Testis (tissue), 2 donors: ENCODE measurements at regions not wholly inside any gene's neighbourhood (a gene's known extent, or its start where the extent isn't known, plus 50 kb on each side); places are given as distances from the start of the nearest gene placed in this dataset.

ENCODE experiments used
- DNase-seq: peaks from one replicate; pipeline ENCODE4 v3.0.0-alpha.2; 2019
- H3K27ac ChIP-seq, 2 donors: fragments of 200-600 bp; sonication (generic); one replicate each; pipeline ENCODE4 v1.5.1; 2019
- H3K27me3 ChIP-seq: fragments of 200-600 bp; sonication (generic); one replicate; pipeline ENCODE4 v1.5.1; 2019
- H3K36me3 ChIP-seq: fragments of 200-600 bp; sonication (generic); one replicate; pipeline ENCODE4 v1.5.1; 2017; ENCODE audit warnings: low read depth; ENCODE audit errors: missing control alignments
- H3K4me1 ChIP-seq: fragments of 200-600 bp; sonication (generic); one replicate; pipeline ENCODE4 v1.5.1; 2019
- H3K4me3 ChIP-seq, 2 donors: fragments of 200-600 bp; sonication (generic); one replicate each; pipeline ENCODE4 v1.5.1; 2017 to 2019
- H3K9me3 ChIP-seq: fragments of 200-600 bp; sonication (generic); one replicate; pipeline ENCODE4 v1.5.1; 2017
- POLR2A ChIP-seq: fragments of 450-650 bp; IDR thresholded peaks from one replicate; pipeline ENCODE4 v1.6.1; 2017; ENCODE audit warnings: antibody characterized with exemption, mild to moderate bottlenecking, moderate library complexity
- WGBS, 2 donors: methylation state at CpG; one replicate each; pipeline ENCODE4 v1.1.5; 2018; 5-methylcytosine and 5-hydroxymethylcytosine counted together
- intact Hi-C: fragments of 100-400 bp; cut with DNase I; formaldehyde crosslinking; loops from one replicate; pipeline ENCODE4 v1.15.1; 2023; ENCODE audit warnings: low total_unique reads
- TF ChIP-seq, protein P1 (sequence below), 3 experiments: fragments of 450-650 bp in 2 of 3; fragments of 200-600 bp in 1 of 3; sonication (generic) in 1 of 3; IDR thresholded peaks; one replicate each; pipeline ENCODE4 v1.5.1; 2016 to 2019; ENCODE audit warnings: antibody characterized with exemption in 3 of 3, mild to moderate bottlenecking in 2 of 3, moderate library complexity in 1 of 3

DNA sequence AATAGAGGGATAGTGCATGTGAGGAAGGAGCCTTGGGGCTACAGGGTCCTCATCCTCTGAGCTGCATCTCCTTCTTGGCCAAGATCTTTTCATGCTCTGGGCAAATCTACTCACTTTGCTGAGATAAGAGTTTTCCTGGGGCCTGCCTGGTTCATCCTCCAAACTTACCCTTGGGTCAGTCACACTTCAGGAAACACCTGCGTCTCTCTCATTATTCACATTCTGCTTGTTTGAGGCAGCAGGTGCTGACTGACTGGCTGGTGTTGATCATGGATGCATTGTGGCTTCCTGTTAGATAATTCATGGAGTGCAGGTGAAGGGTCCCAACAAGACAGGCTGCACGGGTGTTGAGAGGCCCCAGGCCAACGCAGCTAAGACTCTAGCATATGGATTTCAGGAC is 162.6 kb downstream of the SALL1 start:
- Histone ChIP-seq H3K27me3 (no peaks in the 10 kb centered on the region), H3K36me3 (no peaks in the 10 kb centered on the region), H3K9me3 (no peaks in the 10 kb centered on the region), H3K4me1 (no peaks in the 10 kb centered on the region), H3K4me3 (no peak overlapping the region), H3K27ac (no peak overlapping the region)
- intact Hi-C loops = no loop called here
- TF ChIP-seq, protein P1, sequence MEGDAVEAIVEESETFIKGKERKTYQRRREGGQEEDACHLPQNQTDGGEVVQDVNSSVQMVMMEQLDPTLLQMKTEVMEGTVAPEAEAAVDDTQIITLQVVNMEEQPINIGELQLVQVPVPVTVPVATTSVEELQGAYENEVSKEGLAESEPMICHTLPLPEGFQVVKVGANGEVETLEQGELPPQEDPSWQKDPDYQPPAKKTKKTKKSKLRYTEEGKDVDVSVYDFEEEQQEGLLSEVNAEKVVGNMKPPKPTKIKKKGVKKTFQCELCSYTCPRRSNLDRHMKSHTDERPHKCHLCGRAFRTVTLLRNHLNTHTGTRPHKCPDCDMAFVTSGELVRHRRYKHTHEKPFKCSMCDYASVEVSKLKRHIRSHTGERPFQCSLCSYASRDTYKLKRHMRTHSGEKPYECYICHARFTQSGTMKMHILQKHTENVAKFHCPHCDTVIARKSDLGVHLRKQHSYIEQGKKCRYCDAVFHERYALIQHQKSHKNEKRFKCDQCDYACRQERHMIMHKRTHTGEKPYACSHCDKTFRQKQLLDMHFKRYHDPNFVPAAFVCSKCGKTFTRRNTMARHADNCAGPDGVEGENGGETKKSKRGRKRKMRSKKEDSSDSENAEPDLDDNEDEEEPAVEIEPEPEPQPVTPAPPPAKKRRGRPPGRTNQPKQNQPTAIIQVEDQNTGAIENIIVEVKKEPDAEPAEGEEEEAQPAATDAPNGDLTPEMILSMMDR (IDR thresholded peaks at IDR 0.05) = no peak
- no peak for TF ChIP-seq POLR2A
- no peak for DNase-seq
- WGBS, 2 donors = 57 to 64% methylated on average over 3 of the region's 3 CpGs

- Histone ChIP-seq H3K4me3 (no peak overlapping the region), H3K9me3 (no peaks in the 10 kb centered on the region), H3K27me3 (no peaks in the 10 kb centered on the region), H3K4me1 (no peaks in the 10 kb centered on the region), H3K27ac (no peak overlapping the region), H3K36me3 (no peaks in the 10 kb centered on the region)
- intact Hi-C loops = no loop called here
- no peak for DNase-seq
- 70 to 71% methylated on average over 5 of the region's 5 CpGs for WGBS, 2 donors
- TF ChIP-seq, protein P1 (IDR thresholded peaks at IDR 0.05) = no peak
- TF ChIP-seq POLR2A = no peak
Observed at GRCh38 chr16:50986453-50986852, 164.6 kb downstream of the SALL1 start.

- H3K36me3 ChIP-seq = no peaks in the 10 kb centered on the region
- H3K27ac ChIP-seq = no peak overlapping the region
- TF ChIP-seq, protein P1 (IDR thresholded peaks at IDR 0.05) = no peak
- TF ChIP-seq POLR2A = no peak
- H3K4me3 ChIP-seq = no peak overlapping the region
- H3K27me3 ChIP-seq = no peaks in the 10 kb centered on the region
- no peaks in the 10 kb centered on the region for H3K9me3 ChIP-seq
- intact Hi-C loops = no loop called here
- WGBS, 2 donors = 67 to 78% methylated on average over 1 to 2 of the region's 2 CpGs
- no peaks in the 10 kb centered on the region for H3K4me1 ChIP-seq
- no peak for DNase-seq
Observed at GRCh38 chr16:50985733-50986132, 165.3 kb downstream of the SALL1 start.

DNA sequence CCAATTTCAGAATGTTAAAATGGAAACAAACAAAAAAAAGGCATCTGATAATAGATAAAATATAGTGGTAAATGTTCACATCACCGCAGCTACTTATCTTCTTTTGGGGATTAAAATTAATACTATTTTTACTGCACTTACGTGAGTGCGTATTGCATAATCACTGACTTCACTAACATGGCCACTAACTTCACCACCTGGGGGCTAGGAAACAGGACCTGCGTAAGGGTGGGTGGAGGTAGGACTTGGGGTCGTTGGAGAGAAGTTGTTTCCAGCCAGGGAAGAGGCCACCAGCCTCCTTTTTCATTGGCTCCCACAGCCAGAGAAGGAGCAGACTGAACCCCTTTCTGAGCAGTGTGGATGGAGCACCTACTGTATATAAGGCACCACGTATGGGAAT is 166.4 kb downstream of the SALL1 start:
- no peak for DNase-seq
- H3K4me1 ChIP-seq = no peaks in the 10 kb centered on the region

GRCh38 chr16:50982808-50983207 is 168.3 kb downstream of the SALL1 start:
- TF ChIP-seq POLR2A = no peak
- TF ChIP-seq, protein P1 (IDR thresholded peaks at IDR 0.05) = no peak
- no peaks in the 10 kb centered on the region for H3K9me3 ChIP-seq
- no peak overlapping the region for H3K27ac ChIP-seq
- no peaks in the 10 kb centered on the region for H3K27me3 ChIP-seq
- H3K36me3 ChIP-seq = no peaks in the 10 kb centered on the region
- H3K4me1 ChIP-seq = no peaks in the 10 kb centered on the region
- DNase-seq = no peak
- H3K4me3 ChIP-seq = no peak overlapping the region
- intact Hi-C loops = no loop called here

More for the DNA sequence above, 166.4 kb downstream of the SALL1 start:
- Histone ChIP-seq H3K36me3 (no peaks in the 10 kb centered on the region), H3K27me3 (no peaks in the 10 kb centered on the region), H3K9me3 (no peaks in the 10 kb centered on the region), H3K4me3 (no peak overlapping the region), H3K27ac (no peak overlapping the region)
- no peak for TF ChIP-seq POLR2A
- TF ChIP-seq, protein P1 (IDR thresholded peaks at IDR 0.05) = no peak
- intact Hi-C loops = no loop called here
- 59 to 63% methylated on average over 6 of the region's 6 CpGs for WGBS, 2 donors
